Skeletal muscle satellite cell (primary cell): ENCODE measurements at regions not wholly inside any gene's neighbourhood (a gene's known extent, or its start where the extent isn't known, plus 50 kb on each side); places are given as distances from the start of the nearest gene placed in this dataset.
A peak's percentile ranks its signal among the peaks of the same experiment; 100 is the strongest.
"Not testable (repeated sequence)": the region's sequence is repeated elsewhere in the genome, so short reads cannot be mapped to it uniquely, and the experiment has no call there.

Experiments used
- H3K27me3 ChIP-seq: 2 replicates; pipeline ENCODE4 v1.7.0; 2013; ENCODE audit warnings: low read length; ENCODE audit not compliant: control insufficient read depth, insufficient read depth
- H3K36me3 ChIP-seq: 2 replicates; pipeline ENCODE4 v1.7.0; 2013; ENCODE audit warnings: mild to moderate bottlenecking, control low read depth, low read length; ENCODE audit not compliant: insufficient read depth
- H3K4me1 ChIP-seq: 2 replicates; pipeline ENCODE4 v1.7.0; 2013; ENCODE audit warnings: low read length; ENCODE audit not compliant: control insufficient read depth, insufficient read depth
- H3K4me2 ChIP-seq: 2 replicates; pipeline ENCODE4 v1.7.0; 2013; ENCODE audit warnings: mild to moderate bottlenecking, low read length
- H3K4me3 ChIP-seq: 2 replicates; pipeline ENCODE4 v1.7.0; 2013; ENCODE audit warnings: low read length
- H3K9ac ChIP-seq: 2 replicates; pipeline ENCODE4 v1.7.0; 2013; ENCODE audit warnings: mild to moderate bottlenecking, low read depth, low read length, moderate library complexity
- H3K9me3 ChIP-seq: replicated peaks from 2 replicates; pipeline ENCODE4 v1.7.0; 2013; ENCODE audit warnings: mild to moderate bottlenecking, control low read depth, low read length

- Histone ChIP-seq H3K4me3 (no peak overlapping the region), H3K4me1 (no peaks in the 10 kb centered on the region), H3K36me3 (no peaks in the 10 kb centered on the region), H3K4me2 (no peak overlapping the region), H3K27me3 (peaks cover 4% of the 10 kb centered on the region), H3K9me3 (no peaks in the 10 kb centered on the region), H3K9ac (no peak overlapping the region)
Measured at GRCh38 chr4:10806953-10807645, 122.5 kb upstream of the CLNK start.

GRCh38 chr4:10803713-10804343 is 119.3 kb upstream of the CLNK start:
- Histone ChIP-seq H3K27me3 (peaks cover 4% of the 10 kb centered on the region), H3K4me1 (no peaks in the 10 kb centered on the region), H3K4me3 (no peak overlapping the region), H3K9ac (no peak overlapping the region), H3K9me3 (no peaks in the 10 kb centered on the region), H3K4me2 (no peak overlapping the region), H3K36me3 (no peaks in the 10 kb centered on the region)

- H3K4me3 ChIP-seq = no peak overlapping the region
- no peaks in the 10 kb centered on the region for H3K9me3 ChIP-seq
- H3K4me1 ChIP-seq = peaks cover 13% of the 10 kb centered on the region
- H3K9ac ChIP-seq = no peak overlapping the region
- no peak overlapping the region for H3K4me2 ChIP-seq
- no peaks in the 10 kb centered on the region for H3K27me3 ChIP-seq
- no peaks in the 10 kb centered on the region for H3K36me3 ChIP-seq
Measured at GRCh38 chr4:10787365-10787764, 102.8 kb upstream of the CLNK start.

GRCh38 chr4:10784621-10785020 is 100.1 kb upstream of the CLNK start:
- Histone ChIP-seq H3K9ac (no peak overlapping the region), H3K4me2 (no peak overlapping the region), H3K9me3 (no peaks in the 10 kb centered on the region), H3K4me3 (no peak overlapping the region), H3K4me1 (peaks cover 16% of the 10 kb centered on the region), H3K36me3 (no peaks in the 10 kb centered on the region), H3K27me3 (no peaks in the 10 kb centered on the region)

GRCh38 chr4:10783351-10783750 is 98.8 kb upstream of the CLNK start:
- Histone ChIP-seq H3K27me3 (no peaks in the 10 kb centered on the region), H3K36me3 (no peaks in the 10 kb centered on the region), H3K4me2 (peak overlapping the region; percentile 33), H3K4me1 (peaks cover 16% of the 10 kb centered on the region), H3K4me3 (no peak overlapping the region), H3K9me3 (no peaks in the 10 kb centered on the region), H3K9ac (peak overlapping the region; percentile 35)

GRCh38 chr4:10781805-10782204 is 97.2 kb upstream of the CLNK start:
- Histone ChIP-seq H3K9me3 (no peaks in the 10 kb centered on the region), H3K4me1 (peaks cover 16% of the 10 kb centered on the region), H3K4me2 (no peak overlapping the region), H3K4me3 (no peak overlapping the region), H3K27me3 (no peaks in the 10 kb centered on the region), H3K36me3 (no peaks in the 10 kb centered on the region), H3K9ac (no peak overlapping the region)

- not testable (repeated sequence) for H3K9me3 ChIP-seq, H3K4me2 ChIP-seq, H3K27me3 ChIP-seq, H3K4me3 ChIP-seq, H3K36me3 ChIP-seq, H3K9ac ChIP-seq
- peaks cover 16% of the 10 kb centered on the region for H3K4me1 ChIP-seq
Measured at GRCh38 chr4:10780803-10781202, 96.2 kb upstream of the CLNK start.

- peaks cover 13% of the 10 kb centered on the region for H3K4me1 ChIP-seq
- not testable (repeated sequence) for H3K9me3 ChIP-seq, H3K4me2 ChIP-seq, H3K9ac ChIP-seq, H3K27me3 ChIP-seq, H3K4me3 ChIP-seq, H3K36me3 ChIP-seq
Measured at GRCh38 chr4:10775132-10775531, 90.6 kb upstream of the CLNK start.

GRCh38 chr4:10773656-10774055 is 89.1 kb upstream of the CLNK start:
- H3K4me3 ChIP-seq = no peak overlapping the region
- H3K9me3 ChIP-seq = no peaks in the 10 kb centered on the region
- H3K9ac ChIP-seq = no peak overlapping the region
- peaks cover 13% of the 10 kb centered on the region for H3K4me1 ChIP-seq
- no peaks in the 10 kb centered on the region for H3K36me3 ChIP-seq
- H3K27me3 ChIP-seq = no peaks in the 10 kb centered on the region
- H3K4me2 ChIP-seq = no peak overlapping the region

GRCh38 chr4:10773010-10773409 is 88.4 kb upstream of the CLNK start:
- peaks cover 13% of the 10 kb centered on the region for H3K4me1 ChIP-seq
- no peak overlapping the region for H3K4me3 ChIP-seq
- no peaks in the 10 kb centered on the region for H3K27me3 ChIP-seq
- no peaks in the 10 kb centered on the region for H3K36me3 ChIP-seq
- H3K9me3 ChIP-seq = no peaks in the 10 kb centered on the region
- no peak overlapping the region for H3K4me2 ChIP-seq
- no peak overlapping the region for H3K9ac ChIP-seq

- Histone ChIP-seq H3K36me3 (no peaks in the 10 kb centered on the region), H3K9ac (no peak overlapping the region), H3K4me2 (no peak overlapping the region), H3K4me3 (no peak overlapping the region), H3K4me1 (peaks cover 21% of the 10 kb centered on the region), H3K27me3 (no peaks in the 10 kb centered on the region), H3K9me3 (no peaks in the 10 kb centered on the region)
Measured at GRCh38 chr4:10765386-10765785, 80.8 kb upstream of the CLNK start.

- no peaks in the 10 kb centered on the region for H3K27me3 ChIP-seq
- no peaks in the 10 kb centered on the region for H3K9me3 ChIP-seq
- H3K9ac ChIP-seq = no peak overlapping the region
- no peak overlapping the region for H3K4me3 ChIP-seq
- H3K4me2 ChIP-seq = peak overlapping the region; percentile 57
- H3K4me1 ChIP-seq = peaks cover 21% of the 10 kb centered on the region
- H3K36me3 ChIP-seq = no peaks in the 10 kb centered on the region
Measured at GRCh38 chr4:10762561-10762960, 78.0 kb upstream of the CLNK start.
